NCI-H2171 (cell line): ENCODE measurements at regions not wholly inside any gene's neighbourhood (a gene's known extent, or its start where the extent isn't known, plus 50 kb on each side); places are given as distances from the start of the nearest gene placed in this dataset.
"Not testable (repeated sequence)": the region's sequence is repeated elsewhere in the genome, so short reads cannot be mapped to it uniquely, and the experiment has no call there.

Source experiments
- DNase-seq: peaks from one replicate; lab custom pipeline; 2025; lab: John Stamatoyannopoulos, UW

- no peak for DNase-seq
Observed at GRCh38 chr7:119868387-119868786, 404.6 kb upstream of the KCND2 start.

- DNase-seq: no peak
Observed at GRCh38 chr7:119879835-119880234, 393.1 kb upstream of the KCND2 start.

- no peak for DNase-seq
Observed at GRCh38 chr7:119886007-119886406, 387.0 kb upstream of the KCND2 start.

DNA sequence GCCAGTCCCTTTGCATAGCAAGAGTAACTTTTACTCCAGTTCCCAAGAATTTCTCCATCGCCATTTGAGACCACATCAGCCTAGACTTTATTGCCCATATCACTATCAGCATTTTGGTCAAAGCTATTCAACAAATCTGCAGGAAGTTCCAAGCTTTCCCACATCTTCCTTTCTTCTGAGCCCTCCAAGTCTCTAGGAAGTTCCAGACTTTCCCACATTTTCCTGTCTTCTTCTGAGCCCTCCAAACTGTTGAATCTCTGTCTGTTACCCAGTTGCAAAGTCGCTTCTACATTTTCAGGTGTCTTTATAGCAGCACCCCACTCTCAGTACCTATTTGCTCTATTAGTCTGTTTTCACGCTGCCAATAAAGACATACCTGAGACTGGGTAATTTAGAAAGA, 386.4 kb upstream of the KCND2 start:
- DNase-seq: not testable (repeated sequence)

- no peak for DNase-seq
Observed at GRCh38 chr7:119888251-119888650, 384.7 kb upstream of the KCND2 start.

DNA sequence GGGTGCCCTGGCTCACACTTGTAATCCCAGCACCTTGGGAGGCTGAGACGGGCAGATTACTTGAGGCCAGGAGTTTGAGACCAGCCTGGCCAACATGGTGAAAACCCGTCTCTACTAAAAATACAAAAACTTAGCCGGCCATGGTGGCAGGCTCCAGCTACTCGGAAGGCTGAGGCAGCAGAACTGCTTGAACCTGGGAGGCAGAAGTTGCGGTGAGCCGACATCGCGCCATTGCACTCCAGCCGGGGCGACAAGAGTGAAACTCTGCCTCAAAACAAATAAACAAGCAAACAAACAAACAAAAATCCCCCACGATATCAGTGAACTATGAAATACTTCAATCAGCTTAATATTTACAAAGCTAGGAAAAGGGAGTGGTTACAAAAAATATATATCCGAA, 382.3 kb upstream of the KCND2 start:
- no peak for DNase-seq

- no peak for DNase-seq
Observed at GRCh38 chr7:119895320-119895719, 377.7 kb upstream of the KCND2 start.

DNA sequence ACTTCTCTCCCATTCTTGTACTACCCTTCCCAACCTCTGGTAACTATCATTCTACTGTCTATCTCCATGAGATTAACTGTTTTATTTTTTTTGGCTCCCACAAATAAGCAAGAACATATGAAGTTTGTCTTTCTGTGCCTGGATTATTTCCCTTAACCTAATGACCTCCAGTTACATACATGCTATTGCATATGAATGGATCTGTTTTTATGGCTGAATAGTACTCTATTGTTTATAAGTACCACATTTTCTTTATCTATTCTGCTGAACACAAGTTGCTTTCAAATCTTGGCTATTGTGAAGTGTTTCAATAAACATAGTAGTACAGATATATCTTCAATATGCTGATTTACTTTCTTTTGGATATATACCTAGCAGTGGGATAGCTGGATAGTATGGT, 376.6 kb upstream of the KCND2 start:
- no peak for DNase-seq

GRCh38 chr7:119900996-119901672, 371.8 kb upstream of the KCND2 start:
- DNase-seq: no peak

- no peak for DNase-seq
Observed at GRCh38 chr7:119903085-119903484, 369.9 kb upstream of the KCND2 start.

- DNase-seq: no peak
Observed at GRCh38 chr7:119905495-119905894, 367.5 kb upstream of the KCND2 start.

DNA sequence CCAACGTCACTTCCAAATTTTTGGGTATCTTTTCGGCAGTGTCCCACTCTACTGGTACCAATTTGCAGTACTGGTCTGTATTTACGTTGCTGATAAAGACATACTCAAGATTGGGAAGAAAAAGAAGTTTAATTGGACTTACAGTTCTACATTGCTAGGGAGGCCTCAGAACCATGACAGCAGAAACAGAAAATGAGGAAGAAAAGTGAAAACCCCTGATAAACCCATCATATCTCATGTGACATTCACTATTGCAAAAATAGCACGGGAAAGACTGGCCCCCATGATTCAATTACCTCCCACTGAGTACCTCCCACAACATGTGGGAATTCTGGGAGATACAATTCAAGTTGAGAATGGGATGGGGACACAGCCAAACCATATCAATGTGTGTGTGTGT, 364.0 kb upstream of the KCND2 start:
- no peak for DNase-seq

DNA sequence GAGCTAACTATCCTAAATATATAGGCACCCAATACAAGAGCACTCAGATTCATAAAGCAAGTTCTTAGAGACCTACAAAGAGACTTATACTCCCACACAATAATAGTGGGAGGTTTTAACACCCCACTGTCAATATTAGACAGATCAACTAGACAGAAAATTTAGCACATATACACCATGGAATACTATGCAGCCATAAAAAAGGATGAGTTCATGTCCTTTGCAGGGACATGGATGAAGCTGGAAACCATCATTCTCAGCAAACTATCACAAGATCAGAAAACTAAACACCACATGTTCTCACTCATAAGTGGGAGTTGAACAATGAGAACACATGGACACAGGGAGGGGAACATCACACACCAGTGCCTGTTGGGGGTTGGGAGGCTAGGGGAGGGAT, 358.9 kb upstream of the KCND2 start:
- not testable (repeated sequence) for DNase-seq

DNA sequence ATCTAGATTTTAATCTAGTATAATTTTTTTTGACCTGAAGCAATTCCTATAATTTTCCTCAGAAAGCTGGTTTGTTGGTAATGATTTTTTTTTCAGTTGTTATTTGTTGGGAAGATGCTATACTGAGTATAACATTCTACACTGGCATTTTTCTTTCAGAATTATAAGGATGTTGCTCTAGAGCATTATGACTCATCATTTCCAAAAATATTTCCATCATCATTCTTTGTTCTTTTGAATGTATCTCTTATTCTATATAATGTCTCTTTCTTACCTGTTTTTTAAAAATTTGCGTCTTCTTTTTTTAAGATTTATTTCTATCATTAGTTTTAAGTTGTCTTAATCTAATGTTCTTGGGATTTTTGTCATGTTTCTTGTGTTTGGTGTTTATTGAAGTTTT, 356.5 kb upstream of the KCND2 start:
- no peak for DNase-seq

DNA sequence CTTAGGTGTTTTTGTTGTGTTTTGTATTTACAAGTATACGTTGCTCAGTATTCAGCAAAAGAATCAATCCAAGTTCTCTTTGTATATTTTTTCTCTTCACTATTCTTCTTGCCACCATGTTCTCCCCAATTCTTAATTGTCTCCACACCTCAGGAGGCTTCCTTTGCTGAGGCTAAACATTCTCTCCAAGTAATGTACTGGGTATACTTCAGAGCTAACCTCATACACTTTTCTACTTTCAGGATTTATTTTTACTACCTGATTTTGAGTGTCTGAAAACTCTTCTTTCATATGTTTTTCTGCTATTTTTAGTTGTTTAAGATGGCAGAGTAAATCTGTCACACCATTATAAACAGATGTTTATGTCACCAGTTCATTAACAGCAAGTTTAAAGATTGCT, 354.8 kb upstream of the KCND2 start:
- DNase-seq: no peak

DNA sequence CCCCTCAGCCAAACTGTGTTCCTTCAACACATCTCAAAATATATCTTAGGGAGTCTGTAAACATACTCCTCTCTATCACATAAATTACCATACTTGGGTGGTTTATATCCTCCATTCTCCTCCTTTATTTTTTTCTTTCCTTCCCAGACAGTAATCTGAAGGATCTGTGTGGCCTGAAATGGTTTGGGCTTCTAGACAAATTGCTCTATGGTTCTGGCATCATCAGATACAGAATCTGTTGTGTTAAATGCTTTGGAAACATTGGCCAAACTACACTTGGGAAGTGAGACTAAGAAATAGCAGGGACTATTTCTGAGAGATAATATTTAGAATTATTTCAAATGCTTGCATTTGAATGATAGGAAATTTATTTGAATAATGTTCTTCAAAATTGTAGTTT, 353.0 kb upstream of the KCND2 start:
- no peak for DNase-seq

GRCh38 chr7:119925581-119926289, 347.2 kb upstream of the KCND2 start:
- no peak for DNase-seq

DNA sequence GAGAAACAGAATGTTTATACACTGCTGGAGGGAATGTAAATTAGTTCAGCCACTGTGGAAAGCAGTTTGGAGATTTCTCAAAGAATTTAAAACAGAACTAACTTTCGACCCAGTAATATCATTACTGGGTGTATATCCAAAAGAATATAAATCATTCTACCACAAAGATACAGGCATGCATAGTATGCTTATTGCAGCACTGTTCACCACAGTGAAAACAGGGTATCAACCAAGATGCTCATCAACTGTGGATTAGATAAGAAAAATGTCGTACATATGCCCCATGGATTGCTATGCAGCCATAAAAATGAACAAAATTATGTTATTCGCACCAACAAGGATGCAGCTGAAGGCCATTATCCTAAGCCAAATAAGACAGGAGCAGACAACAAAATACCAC, 343.1 kb upstream of the KCND2 start:
- no peak for DNase-seq

GRCh38 chr7:119931230-119931824, 341.6 kb upstream of the KCND2 start:
- no peak for DNase-seq

DNA sequence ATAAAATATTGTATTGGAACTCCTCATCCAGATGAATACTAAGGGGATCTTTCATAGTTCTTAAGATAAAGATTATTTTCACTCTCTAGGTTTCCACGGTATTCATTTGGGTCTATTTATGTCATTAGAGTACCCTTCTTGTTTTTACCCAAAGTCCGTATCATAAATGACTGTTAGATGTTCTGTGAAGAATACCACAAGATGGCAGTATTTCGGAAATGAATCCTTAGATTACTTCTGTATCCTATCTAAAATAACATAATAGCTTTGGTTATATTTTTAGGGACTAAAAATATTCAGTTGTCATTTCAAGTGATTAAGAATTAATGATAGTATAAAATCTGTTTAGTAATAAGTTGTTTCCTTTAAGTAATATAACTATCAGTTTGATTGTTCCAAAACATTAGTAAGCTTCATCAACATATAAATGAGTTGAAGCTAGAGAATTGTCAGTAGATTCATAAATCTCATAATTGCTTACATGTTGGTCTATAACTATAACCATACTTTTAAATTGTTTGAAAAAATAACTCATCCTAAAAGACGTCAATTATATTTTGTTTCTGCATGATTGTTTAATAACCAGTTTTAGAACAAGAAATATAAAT, 337.5 kb upstream of the KCND2 start:
- peak; percentile 16 for DNase-seq

DNA sequence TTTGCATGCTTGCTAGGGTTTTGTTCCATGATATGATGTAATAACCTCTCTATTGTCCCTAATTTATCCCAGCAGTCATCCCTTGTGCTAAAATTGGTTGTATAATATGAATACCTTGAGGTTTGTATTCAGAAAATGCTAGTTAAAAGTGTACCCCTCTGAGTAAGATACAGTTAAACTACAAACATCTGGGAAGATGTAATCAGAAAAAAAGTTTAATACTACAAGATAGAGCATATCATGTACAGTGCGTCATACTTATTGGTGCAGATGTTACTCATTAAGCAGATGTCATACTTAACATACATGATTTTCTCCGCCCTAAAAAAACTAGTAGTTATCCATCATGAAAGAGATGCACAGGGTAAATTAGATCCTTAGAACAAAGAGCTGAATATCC, 336.1 kb upstream of the KCND2 start:
- DNase-seq: no peak

DNA sequence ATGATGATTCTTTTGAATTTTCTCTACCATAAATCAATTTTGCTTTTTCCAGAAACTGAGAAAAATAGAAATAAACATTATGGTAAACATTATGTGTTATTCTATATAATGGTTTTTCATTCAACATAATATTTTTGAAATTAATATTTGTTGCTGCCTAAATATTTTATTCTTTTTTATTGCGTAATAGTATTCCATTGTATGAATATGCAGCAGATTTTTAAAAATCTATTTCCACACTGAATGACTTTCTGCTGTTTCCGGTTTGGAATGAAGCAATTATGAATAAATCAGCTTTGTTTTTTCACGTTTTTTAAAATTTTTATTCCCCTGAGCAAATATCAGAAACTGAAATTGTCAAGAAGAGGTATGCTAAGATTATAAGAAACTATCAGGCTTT, 335.2 kb upstream of the KCND2 start:
- DNase-seq: no peak

GRCh38 chr7:119943942-119944600, 328.9 kb upstream of the KCND2 start:
- DNase-seq: no peak
